GM19351 (cell line): ENCODE measurements at regions not wholly inside any gene's neighbourhood (a gene's known extent, or its start where the extent isn't known, plus 50 kb on each side); places are given as distances from the start of the nearest gene placed in this dataset.
"Not testable (repeated sequence)": the region's sequence is repeated elsewhere in the genome, so short reads cannot be mapped to it uniquely, and the experiment has no call there.

ENCODE experiments used
- ATAC-seq: cut with Tn5 transposase; IDR thresholded peaks from one replicate; pipeline ENCODE4 v1.9.1; 2021; ENCODE audit warnings: mild to moderate bottlenecking, moderate library complexity; ENCODE audit not compliant: unreplicated experiment

- ATAC-seq: no peak
Observed at GRCh38 chrX:44675362-44676024, 132.8 kb upstream of the FUNDC1 start.

DNA sequence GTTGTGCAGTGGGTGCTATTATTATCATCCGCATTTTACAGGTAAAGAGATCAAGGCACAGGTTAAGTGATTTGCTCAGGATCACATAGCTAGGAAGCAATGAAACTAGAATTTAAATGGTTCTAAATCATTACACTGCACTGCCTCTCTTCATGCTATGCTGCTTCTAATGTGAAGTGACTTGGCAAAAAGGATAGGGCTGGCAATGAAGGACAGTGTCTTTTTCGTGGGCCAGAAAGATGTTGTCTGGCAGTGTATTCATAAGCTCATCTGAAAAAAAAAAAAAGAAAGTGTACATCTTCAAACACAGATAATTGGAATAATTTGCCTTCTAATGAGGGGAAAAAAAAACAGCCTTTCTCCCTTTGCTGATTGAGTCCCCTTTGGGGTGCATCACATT is 132.2 kb upstream of the FUNDC1 start:
- no peak for ATAC-seq

DNA sequence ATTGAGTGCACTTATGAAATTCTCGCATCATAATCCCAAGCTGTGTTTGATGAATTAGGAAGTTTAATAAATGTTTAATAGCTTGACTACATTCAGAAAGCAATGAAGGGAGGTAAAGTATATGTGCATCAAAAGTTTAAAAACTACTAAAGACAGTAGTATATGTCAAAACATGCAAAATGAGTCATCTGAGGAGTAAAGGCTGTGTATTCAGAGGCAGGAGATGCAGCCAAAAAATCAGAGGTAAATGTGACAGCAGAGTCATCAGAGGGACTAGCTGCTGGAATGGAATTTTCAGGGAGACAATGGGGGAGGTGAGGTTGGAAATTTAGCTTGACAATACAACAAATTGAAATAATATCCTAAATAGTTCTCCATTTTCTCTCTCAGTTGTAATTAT is 127.0 kb upstream of the FUNDC1 start:
- no peak for ATAC-seq

GRCh38 chrX:44667771-44668170 is 125.1 kb upstream of the FUNDC1 start:
- ATAC-seq: no peak

DNA sequence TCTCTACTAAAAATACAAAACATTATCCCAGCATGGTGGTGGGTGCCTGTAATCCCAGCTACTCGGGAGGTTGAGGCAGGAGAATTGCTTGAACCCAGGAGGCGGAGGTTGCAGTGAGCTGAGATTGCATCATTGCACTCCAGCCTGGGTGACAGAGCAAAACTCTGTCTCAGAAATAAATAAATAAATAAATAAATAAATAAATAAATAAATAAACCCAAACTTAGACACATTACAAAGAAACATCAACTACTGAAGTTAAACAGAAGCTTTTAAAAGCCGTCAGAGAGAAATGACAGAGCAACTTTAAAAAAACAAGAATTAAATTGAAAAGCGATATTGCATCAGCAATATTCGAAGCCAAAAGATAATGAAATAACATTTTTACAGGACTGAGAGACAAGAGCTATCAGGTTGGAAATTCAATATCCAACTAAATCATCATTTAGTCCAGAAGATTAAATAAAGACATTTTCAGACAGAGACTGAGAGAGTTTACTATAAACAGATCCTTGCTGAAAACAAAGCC is 115.1 kb upstream of the FUNDC1 start:
- not testable (repeated sequence) for ATAC-seq

DNA sequence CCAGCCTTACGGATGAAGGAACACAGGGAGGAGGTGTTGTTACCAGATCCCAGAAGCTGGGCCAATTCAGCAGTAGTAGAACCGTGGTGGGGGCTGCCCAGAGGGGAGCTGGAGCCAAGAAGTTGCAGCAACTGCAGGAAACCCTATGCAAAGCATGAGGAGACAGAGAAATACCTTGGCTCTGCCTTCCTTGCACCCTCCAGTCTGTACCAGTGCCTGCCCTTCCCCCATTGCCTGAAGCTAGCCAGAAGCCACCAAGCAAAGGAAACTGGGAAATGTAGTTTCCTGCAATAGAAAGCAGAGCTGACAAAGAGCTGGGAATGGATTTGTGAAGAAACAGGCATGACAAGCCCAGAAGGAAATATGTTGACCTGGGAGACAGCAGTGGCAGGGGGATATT is 108.7 kb upstream of the FUNDC1 start:
- no peak for ATAC-seq

DNA sequence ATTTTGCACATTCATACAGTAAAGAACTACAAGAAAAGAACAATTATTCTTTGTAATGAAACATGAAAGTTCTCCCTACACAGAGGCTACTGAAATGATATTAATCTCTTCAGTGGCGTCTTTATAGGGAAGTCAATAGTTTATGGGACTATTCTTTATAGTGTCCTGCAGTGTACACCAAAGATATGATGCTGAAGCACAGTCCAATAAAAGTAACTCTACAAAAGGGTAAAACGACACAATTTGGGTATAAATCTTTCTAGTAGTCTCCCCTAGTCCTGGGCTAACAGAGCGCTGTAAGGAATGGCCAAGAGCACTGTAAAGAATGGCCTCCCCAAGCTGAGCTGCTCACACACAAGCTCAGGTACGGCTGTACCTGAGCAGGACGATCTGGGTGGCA is 101.1 kb upstream of the FUNDC1 start:
- ATAC-seq: no peak

DNA sequence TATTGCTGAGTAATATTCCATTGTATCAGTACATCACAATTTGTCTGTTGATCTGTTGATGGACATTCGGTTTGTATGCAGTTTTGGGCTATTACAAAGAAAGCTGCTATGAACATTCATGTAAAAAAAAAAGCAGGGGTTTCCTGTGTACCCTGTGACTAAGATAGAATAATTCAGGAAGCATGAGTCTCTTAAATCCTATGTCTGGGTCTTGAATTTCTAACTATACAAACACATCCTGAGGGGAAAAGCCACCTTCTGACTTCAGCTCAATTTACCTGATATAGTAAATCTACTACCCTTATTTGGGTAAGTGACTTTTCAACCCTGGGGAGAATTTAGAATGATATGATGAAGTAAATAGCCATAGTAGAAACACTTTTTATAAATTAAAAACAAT is 94.6 kb upstream of the FUNDC1 start:
- no peak for ATAC-seq

- no peak for ATAC-seq
Observed at GRCh38 chrX:44621078-44621477, 78.4 kb upstream of the FUNDC1 start.

- ATAC-seq: no peak
Observed at GRCh38 chrX:44619039-44619438, 76.4 kb upstream of the FUNDC1 start.

DNA sequence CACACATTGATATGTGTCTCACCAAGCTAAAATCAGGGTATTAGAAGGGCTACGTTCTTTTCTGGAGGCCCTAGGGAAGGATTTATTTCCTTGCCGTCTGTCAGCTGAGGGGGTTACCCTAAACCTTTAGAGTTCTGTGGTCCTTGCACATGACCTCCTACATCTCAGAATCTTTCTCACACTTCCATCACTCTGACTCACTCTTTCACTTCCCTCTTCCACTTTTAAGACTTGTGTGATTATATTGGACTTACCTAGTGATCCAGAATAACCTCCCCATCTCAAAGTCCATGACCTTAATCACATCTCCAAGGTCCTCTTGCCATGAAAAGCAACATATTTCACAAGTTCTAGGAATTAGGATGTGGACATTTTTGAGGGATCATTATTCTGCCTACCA is 53.6 kb upstream of the FUNDC1 start:
- peak; percentile 99 for ATAC-seq
